SK-N-MC (cell line): ENCODE measurements at regions not wholly inside any gene's neighbourhood (a gene's known extent, or its start where the extent isn't known, plus 50 kb on each side); places are given as distances from the start of the nearest gene placed in this dataset.

Experiments
- EZH2 ChIP-seq: fragments of 200-600 bp; sonication (generic); IDR thresholded peaks from one replicate; pipeline ENCODE4 v1.6.1; 2017; ENCODE audit warnings: antibody characterized with exemption
- FOXP2 ChIP-seq: optimal IDR thresholded peaks from 2 replicates; pipeline ENCODE3; 2011; ENCODE audit warnings: mild to moderate bottlenecking, moderate library complexity; ENCODE audit not compliant: insufficient read depth; ENCODE audit errors: extremely low read length, control extremely low read depth
- POLR2AphosphoS5 ChIP-seq: IDR thresholded peaks from 2 replicates; pipeline ENCODE4 v1.6.1; 2012; ENCODE audit warnings: mild to moderate bottlenecking, low read depth, low read length, borderline replicate concordance

DNA sequence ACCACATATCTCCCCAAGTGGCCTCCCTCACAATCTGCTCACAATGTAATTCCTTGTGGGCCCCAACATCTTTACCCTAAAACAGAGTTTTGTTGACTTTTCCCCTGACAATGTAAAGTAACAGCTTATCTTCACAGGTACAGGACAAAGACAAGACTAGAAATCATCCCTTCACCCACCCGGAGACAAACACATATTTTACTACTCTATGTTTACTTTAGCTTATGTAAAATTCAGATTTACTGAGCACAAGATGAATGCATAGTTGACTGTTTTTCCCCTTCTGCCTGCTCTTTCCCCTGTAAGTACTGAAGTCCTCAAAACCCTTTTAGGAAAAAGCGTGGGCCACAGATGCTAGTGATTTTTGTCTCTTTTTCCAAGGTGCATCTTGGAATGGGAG is 61.0 kb downstream of the RPP21 start:
- TF ChIP-seq POLR2AphosphoS5 (no peak), EZH2 (no peak), FOXP2 (no peak)
